Tibial artery (tissue), 4 donors: ENCODE measurements at regions not wholly inside any gene's neighbourhood (a gene's known extent, or its start where the extent isn't known, plus 50 kb on each side); places are given as distances from the start of the nearest gene placed in this dataset.

Experiments
- DNase-seq, 2 donors: peaks; one replicate each; pipeline ENCODE4 v3.0.0-alpha.2; 2019
- H3K27ac ChIP-seq, 2 donors: fragments of 200-600 bp; sonication (generic) in 1 of 2; 1 replicate in 1 of 2; 2 replicates in 1 of 2; pipeline ENCODE4 v1.5.1; 2018 to 2019; ENCODE audit warnings: mild to moderate bottlenecking in 1 of 2
- H3K27me3 ChIP-seq, 2 donors: fragments of 200-600 bp; sonication (generic) in 1 of 2; one replicate each; pipeline versions ENCODE4 v1.5.1 to v1.6.0; 2016 to 2019
- H3K36me3 ChIP-seq, 3 donors: fragments of 200-600 bp; sonication (generic) in 2 of 3; one replicate each; pipeline ENCODE4 v1.5.1; 2016 to 2019; ENCODE audit warnings: mild to moderate bottlenecking in 2 of 3
- H3K4me1 ChIP-seq, 4 donors: fragments of 200-600 bp; sonication (generic) in 2 of 4; 1 replicate in 3 of 4; 2 replicates in 1 of 4; pipeline ENCODE4 v1.5.1; 2016 to 2019
- H3K4me3 ChIP-seq, 2 donors: fragments of 200-600 bp; sonication (generic) in 1 of 2; 1 replicate in 1 of 2; 2 replicates in 1 of 2; pipeline ENCODE4 v1.5.1; 2018 to 2019; ENCODE audit warnings: mild to moderate bottlenecking in 2 of 2
- H3K9me3 ChIP-seq, 3 donors: fragments of 200-600 bp; sonication (generic) in 1 of 3; one replicate each; pipeline ENCODE4 v1.5.1; 2016 to 2019
- intact Hi-C: fragments of 100-400 bp; cut with DNase I; formaldehyde crosslinking; loops from one replicate; pipeline ENCODE4 v1.15.0; 2023; ENCODE audit warnings: low total_unique reads
- TF ChIP-seq, protein P1 (sequence below), 2 experiments: fragments of 200-600 bp in 1 of 2; fragments of 450-650 bp in 1 of 2; IDR thresholded peaks; one replicate each; pipeline ENCODE4 v1.5.1; 2017 to 2019; ENCODE audit warnings: antibody characterized with exemption in 2 of 2, mild to moderate bottlenecking in 1 of 2, moderate library complexity in 1 of 2

DNA sequence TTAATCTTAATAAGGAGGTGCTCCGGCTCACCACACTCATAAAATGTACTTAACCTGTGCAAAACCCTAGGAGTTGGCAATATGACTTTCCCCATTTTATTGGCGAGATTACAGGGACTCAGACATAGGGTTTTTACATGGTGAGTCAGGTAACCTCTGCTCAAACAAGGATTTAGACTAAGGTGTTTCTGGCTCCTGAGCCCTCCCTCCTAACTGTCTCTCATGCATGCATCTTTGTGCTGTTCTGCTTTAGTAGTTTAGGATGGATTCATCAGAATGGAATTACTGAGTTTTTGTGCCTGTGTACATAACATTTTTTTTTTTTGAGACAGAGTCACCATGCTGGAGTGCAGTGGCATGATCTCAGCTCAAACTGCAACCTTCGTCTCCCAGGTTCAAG is 993.3 kb upstream of the TMEM132C start:
- intact Hi-C loops: no loop called here
- Histone ChIP-seq H3K4me3 (no peak overlapping the region), H3K9me3 (no peaks in the 10 kb centered on the region), H3K27me3 (peaks cover 0 to 2% of the 10 kb centered on the region in 2 donors), H3K27ac (no peak overlapping the region), H3K36me3 (no peaks in the 10 kb centered on the region), H3K4me1 (no peaks in the 10 kb centered on the region)
- no peak for DNase-seq
- TF ChIP-seq, protein P1, sequence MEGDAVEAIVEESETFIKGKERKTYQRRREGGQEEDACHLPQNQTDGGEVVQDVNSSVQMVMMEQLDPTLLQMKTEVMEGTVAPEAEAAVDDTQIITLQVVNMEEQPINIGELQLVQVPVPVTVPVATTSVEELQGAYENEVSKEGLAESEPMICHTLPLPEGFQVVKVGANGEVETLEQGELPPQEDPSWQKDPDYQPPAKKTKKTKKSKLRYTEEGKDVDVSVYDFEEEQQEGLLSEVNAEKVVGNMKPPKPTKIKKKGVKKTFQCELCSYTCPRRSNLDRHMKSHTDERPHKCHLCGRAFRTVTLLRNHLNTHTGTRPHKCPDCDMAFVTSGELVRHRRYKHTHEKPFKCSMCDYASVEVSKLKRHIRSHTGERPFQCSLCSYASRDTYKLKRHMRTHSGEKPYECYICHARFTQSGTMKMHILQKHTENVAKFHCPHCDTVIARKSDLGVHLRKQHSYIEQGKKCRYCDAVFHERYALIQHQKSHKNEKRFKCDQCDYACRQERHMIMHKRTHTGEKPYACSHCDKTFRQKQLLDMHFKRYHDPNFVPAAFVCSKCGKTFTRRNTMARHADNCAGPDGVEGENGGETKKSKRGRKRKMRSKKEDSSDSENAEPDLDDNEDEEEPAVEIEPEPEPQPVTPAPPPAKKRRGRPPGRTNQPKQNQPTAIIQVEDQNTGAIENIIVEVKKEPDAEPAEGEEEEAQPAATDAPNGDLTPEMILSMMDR (IDR thresholded peaks at IDR 0.05): no peak

DNA sequence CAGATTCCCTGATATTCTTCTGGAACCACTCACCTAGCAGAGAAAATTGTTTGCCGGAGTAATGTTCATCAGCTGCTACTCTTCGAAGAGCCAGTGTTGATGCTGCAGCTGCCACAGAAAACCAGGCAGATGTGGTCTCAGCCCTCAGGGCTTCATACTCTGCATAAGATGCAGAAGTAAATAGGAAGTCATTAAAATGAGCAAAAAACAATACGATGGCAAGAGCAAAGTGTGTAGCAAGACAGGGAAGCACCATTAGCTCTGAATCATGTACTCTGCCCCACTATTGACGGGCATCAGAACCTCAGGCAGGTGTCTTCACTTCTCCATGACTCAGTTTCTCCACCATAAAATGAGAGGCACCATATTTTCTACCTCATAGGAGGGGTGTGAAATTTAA is 991.6 kb upstream of the TMEM132C start:
- Histone ChIP-seq H3K9me3 (no peaks in the 10 kb centered on the region), H3K36me3 (no peaks in the 10 kb centered on the region), H3K27ac (no peak overlapping the region), H3K27me3 (peaks cover 0 to 15% of the 10 kb centered on the region in 2 donors), H3K4me1 (peaks cover 0 to under 1% (median 0%) of the 10 kb centered on the region in 4 donors), H3K4me3 (no peak overlapping the region)
- TF ChIP-seq, protein P1 (IDR thresholded peaks at IDR 0.05): no peak
- intact Hi-C loops: no loop called here
- DNase-seq: no peak

DNA sequence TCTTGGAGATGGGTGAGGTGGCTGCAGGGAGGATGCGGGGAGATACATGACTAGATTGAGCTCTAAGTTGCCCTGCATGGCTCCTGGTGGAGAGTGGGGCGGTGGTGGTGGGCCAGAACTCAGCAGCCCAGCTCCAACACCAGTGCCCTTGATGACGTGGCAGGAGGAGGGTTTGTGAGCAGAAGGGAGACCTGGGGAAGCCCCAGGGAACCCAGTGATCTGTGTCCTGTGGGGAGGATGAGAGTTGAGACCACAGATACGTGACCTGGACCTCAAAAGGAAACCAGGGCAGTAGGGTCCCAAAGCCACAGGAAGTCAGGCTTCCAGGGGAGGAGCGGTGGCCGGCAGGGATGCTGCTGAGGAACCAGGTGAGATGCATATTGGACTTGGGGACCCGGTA is 989.1 kb upstream of the TMEM132C start:
- H3K36me3 ChIP-seq: no peaks in the 10 kb centered on the region
- no peak for DNase-seq
- TF ChIP-seq, protein P1 (IDR thresholded peaks at IDR 0.05): no peak
- no peak overlapping the region for H3K27ac ChIP-seq
- intact Hi-C loops: no loop called here
- H3K4me3 ChIP-seq: no peak overlapping the region
- H3K4me1 ChIP-seq: peaks cover 0 to 3% (median 0%) of the 10 kb centered on the region in 4 donors
- H3K9me3 ChIP-seq: no peaks in the 10 kb centered on the region
- peaks cover 0 to 20% of the 10 kb centered on the region in 2 donors for H3K27me3 ChIP-seq

DNA sequence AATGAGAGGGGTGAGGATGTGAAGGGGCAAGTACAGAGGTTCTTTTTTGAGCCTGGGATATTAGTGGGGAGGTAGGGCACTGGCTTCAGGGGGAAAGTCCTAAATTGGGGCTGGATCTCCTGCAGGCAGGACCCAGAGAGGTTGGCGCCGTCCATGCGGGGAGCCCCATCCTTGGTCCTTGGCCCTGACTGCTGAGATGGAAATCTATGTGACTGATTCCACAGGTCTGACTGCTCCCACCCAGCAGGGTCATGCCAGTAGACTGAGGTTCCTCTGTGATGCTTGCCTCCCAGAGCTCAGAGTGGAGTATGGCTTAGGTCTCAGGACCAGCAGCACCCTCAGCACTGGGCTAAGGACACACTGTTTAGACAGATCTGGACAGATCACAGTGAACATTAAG is 988.6 kb upstream of the TMEM132C start:
- DNase-seq: no peak
- intact Hi-C loops: no loop called here
- TF ChIP-seq, protein P1 (IDR thresholded peaks at IDR 0.05): no peak
- Histone ChIP-seq H3K27ac (no peak overlapping the region), H3K4me3 (no peak overlapping the region), H3K9me3 (no peaks in the 10 kb centered on the region), H3K27me3 (peaks cover 0 to 20% of the 10 kb centered on the region in 2 donors), H3K4me1 (peaks cover 0 to 3% (median 0%) of the 10 kb centered on the region in 4 donors), H3K36me3 (no peaks in the 10 kb centered on the region)

DNA sequence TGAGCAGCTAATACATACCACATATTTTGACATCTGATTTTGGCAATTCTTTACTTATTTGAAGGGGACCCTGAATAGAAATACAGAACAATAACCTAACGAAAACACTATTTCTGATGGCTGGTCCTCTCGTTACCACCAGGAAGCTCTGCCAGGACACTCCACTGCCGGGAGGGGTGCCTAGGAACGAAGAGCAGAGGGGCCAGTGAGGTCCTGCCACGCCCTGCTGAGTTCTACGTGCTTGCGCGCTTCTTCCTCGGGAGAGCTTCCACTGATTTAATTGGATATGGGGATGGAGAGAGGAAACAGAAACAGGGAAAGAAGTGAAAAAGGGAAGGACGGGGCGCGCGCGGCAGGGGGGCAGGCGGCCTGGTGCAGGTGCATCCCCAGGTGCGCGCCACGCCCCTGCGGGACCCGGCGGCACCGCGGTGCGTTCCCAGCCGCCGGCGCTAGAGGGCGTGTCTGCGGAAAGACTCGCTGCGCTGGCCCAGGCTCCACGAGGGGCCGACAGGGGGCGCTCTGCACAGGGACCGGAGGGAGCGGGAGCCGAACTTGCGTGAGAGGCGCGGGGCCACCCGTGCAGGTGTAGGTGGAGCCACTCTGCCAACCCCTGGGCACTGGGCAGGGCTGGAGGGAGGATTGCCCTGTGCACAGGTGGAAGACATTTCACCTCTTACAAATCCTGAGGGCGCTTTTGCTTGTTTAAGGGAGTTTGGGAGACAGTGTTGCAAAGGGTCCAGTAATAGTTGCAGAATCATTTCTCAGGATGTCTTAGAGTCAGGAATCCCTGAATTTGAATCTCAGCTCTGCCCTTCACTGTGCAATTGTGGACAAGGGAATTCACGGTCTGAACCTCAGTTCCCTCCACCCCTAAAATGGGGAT is 986.3 kb upstream of the TMEM132C start:
- peaks cover 0 to 20% of the 10 kb centered on the region in 2 donors for H3K27me3 ChIP-seq
- no peak for DNase-seq
- no peak overlapping the region for H3K27ac ChIP-seq
- H3K4me1 ChIP-seq: peaks cover 0 to 3% (median 0%) of the 10 kb centered on the region in 4 donors
- H3K4me3 ChIP-seq: no peak overlapping the region
- no peaks in the 10 kb centered on the region for H3K36me3 ChIP-seq
- H3K9me3 ChIP-seq: no peaks in the 10 kb centered on the region
- TF ChIP-seq, protein P1 (IDR thresholded peaks at IDR 0.05): peak; percentile 59 to 68
- intact Hi-C loops: no loop called here
